Raji (cell line): ENCODE measurements at regions not wholly inside any gene's neighbourhood (a gene's known extent, or its start where the extent isn't known, plus 50 kb on each side); places are given as distances from the start of the nearest gene placed in this dataset.

Source experiments
- POLR2A ChIP-seq: IDR thresholded peaks from 2 replicates; pipeline ENCODE4 v1.6.1; 2011; ENCODE audit warnings: low read depth, low read length, control low read depth; ENCODE audit not compliant: insufficient read depth

DNA sequence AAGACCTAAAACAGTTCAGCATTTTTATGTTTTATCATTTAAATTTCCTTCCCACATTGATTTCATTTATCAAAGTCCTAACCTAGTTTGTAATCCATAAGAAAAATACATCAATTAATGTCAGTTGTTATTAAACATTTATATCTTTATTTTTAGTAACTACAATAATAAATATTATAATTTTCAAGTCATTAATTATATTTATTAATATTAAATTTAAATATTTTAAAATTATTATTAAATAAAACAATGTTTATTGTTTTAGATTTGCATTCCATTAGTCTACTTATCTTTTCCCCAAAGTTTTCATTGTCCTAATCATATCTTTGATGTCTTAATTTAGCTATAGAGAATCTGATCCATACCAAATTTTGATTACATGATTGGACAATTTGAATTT lies 368.9 kb downstream of the PLA2G4A start:
- TF ChIP-seq POLR2A = no peak

DNA sequence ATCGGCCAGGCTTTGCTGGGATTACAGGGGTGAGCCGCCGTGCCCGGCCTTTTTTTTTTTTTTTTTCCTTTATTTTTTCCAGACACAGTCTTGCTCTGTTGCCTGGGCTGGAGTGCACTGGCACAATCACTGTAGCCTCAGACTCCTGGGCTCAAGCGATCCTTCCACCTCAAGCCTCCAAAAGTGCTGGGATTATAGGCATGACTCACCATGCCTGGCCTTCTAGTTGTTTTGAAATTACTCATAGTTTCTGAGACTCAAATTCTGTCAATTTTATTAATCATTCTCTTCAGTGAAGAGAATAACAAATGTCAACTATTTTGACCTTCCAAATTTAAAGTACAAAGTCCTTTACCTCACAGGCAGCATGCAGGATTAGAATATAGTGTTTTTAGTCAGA lies 374.5 kb downstream of the PLA2G4A start:
- TF ChIP-seq POLR2A = no peak

DNA sequence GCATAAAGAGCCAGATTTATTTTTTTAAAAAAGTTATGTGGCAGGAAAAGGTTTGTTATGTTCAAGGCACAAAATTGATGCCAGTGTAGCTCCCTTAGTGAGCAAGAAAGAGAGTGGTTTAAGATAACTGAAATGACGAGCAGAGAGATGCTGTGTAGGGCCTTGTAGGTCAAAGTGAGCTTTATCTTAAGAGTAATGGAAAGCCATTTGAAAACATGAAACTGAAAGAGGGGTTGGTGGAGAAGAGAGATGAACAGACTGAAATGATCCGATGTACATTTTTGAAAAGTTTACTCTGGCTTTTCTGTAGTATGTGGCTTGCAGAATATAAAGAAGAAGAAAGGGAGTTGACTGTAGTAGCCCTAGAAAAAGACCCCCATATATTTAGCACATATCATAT lies 383.6 kb downstream of the PLA2G4A start:
- TF ChIP-seq POLR2A = no peak

DNA sequence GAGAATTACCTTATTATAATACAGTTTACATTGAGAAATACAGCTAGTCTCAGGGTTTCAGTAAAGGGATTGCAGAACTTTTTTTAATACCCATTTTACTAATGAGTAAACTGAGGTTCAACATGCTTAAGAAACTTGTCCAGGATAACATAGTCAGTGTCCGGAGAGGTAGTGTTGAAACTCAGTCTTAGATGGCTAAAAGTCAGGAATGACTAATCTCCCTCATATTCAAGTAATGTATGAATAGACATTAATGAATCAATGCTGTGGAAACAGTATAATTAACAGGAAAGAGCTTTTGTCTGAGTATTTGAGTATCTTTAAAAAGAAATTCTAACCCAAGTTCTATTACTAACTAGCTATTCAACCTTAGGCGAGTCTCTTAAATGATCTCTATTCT lies 397.6 kb downstream of the PLA2G4A start:
- no peak for TF ChIP-seq POLR2A

DNA sequence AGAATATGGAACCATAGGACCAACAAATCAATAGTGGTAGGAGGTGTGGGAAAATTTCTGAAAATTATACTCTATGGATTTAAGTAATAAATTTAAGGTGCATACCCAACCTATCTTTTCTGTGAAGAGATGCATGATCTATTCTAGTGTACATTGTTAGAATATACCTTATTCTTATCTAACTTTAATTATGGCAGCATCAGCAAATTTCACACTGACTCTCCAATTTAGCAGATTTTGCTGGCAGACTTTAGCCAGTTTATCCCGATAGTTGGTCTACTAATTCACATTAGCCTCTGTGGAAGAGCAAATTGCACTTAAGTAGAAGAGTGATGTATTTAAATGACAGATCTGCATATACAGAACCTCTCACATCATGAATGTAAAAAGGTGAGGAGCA lies 400.0 kb downstream of the PLA2G4A start:
- TF ChIP-seq POLR2A = no peak

DNA sequence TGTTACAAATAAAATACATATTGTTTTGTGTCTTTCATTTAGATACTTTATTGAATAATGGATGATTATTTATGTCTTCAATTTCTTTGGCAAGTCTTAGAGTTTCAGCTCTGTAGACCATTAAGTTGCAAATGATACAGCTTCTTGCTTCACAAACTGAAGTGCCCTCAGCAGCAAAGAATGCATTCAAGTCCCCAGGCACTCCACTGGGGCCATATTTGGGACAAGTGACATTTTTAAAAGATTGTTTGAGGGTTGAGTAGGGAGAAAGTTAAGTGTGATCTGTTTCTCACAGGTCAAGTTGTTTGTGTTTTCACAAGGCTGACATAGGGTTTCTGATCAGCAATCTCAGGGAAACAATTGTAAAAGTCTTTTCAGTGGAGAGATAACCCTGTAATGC lies 400.7 kb downstream of the PLA2G4A start:
- no peak for TF ChIP-seq POLR2A

DNA sequence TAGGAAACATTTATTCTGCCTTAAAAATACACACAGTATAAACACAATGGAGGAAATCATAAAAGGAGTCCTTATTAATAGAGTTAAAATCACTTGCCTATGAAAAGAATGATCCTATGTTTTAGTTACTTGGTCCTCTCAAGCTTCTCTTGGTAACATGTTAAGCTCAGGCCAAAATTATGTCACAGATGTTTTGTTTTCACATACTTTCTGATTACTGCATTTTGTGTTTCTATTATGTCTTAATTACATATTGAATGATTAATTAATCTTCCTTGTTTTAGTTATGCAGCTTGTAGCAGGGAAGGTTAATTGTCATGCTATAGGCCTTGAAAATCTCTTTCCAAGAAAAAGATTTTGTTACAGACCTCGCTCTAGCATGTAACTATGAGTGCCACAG lies 406.0 kb downstream of the PLA2G4A start:
- no peak for TF ChIP-seq POLR2A

DNA sequence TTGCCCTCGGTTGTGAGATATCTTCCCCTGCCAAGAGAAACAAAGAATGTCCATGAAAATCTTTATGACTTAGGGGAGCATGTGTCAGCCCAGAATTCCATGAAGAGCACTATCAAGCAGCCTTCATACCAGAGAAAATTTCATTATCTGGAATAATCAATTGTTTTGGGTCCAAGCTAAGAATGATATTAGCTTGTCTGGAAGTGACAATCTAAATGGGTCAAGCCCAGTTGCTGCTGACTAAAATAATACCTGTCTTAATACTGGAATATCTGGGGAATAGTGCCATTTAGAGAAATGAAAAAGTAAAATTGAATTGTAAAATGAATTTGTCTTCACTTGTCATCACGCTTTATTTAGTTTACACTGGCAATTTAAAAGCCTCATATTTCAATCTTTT lies 407.4 kb downstream of the PLA2G4A start:
- no peak for TF ChIP-seq POLR2A

DNA sequence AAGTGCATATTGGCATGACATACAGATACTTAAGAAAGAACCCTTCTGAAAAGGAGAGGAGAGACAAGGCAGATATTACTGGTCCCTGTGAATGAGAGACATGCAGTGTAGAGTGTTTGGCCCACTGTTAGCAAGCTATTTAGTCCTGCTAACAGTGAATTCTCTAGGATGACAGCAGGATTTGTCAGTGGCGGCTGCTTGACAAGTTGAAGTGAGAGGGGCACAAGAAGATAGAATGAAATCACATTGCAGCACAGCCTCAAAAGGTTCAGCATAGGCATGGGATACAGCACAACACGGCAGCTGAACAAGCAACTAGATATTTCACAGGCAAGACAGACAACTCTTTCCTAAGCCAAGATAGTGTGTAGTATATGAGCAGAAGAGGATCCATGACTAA lies 407.9 kb downstream of the PLA2G4A start:
- TF ChIP-seq POLR2A = no peak

DNA sequence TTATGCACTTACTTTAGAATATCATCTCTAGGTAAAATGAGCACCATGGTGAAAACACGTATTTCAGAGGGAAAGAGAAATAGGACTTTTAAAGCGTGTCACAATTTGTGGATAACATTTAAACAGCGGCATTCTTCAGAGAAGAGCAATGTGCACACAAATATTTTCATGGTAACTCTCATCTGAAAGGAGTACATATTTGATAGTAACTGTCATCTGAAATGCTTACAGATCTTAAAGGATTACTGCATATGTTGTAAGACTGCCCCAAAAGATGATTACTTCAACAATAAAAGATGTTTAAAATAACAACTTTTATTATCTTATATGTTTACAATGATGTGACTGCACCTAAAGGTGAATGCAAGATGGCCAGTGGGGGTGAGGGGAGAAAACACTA lies 408.8 kb downstream of the PLA2G4A start:
- no peak for TF ChIP-seq POLR2A

DNA sequence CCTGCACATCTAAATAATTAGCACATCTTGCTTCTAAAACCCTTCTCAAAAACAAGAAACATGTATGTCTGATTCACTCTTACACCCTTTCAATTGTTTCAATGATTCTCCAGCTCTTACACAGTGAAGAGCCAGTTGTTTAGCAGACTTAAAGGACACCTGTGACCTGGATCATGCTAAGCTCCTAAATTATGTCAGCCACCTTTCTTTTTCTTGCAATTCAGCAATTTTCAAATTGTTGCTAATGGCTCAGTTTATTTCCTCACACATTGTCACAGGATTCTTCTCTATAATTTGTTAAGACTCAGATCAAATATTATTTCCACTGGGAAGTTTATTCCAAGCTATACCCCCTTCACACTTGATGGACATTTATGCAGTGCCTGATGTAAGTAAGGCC lies 413.2 kb downstream of the PLA2G4A start:
- no peak for TF ChIP-seq POLR2A

DNA sequence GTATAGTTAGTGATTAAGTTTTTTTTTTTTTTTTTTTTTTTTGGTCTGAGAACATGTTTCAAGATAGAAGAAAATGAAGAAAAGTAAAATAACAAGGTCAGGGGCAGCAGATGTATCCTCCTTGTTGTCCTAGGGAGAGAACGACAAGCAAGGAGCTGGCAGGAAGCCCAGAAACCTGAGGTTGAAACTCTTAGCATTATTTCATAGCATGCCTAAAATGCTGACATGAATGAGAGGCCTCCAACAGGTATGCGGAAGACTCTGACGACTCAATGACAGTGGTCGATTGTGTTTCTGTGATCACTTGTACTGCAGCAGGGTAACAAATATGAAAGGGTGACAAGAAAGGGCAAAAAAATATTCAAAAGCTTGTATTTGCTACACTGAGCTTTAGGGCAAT lies 415.9 kb downstream of the PLA2G4A start:
- TF ChIP-seq POLR2A = no peak

DNA sequence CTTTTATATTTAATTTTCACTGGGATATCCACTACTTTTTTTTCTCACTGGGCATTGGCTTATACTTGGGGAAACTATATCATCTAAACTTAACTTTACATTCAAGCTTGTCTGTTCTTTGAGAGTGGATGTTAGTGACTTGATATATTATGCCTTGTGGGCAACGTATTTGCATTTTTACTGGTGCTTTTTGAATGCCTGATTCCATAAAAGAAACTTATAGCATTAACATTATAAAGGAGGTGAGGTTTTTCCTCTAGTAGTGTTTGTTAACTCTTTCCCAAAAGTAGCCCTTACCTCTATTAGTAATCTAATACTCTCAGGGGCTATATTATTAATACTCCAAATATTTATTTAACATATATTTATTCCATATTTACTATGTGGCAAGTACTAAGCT lies 416.5 kb downstream of the PLA2G4A start:
- no peak for TF ChIP-seq POLR2A

DNA sequence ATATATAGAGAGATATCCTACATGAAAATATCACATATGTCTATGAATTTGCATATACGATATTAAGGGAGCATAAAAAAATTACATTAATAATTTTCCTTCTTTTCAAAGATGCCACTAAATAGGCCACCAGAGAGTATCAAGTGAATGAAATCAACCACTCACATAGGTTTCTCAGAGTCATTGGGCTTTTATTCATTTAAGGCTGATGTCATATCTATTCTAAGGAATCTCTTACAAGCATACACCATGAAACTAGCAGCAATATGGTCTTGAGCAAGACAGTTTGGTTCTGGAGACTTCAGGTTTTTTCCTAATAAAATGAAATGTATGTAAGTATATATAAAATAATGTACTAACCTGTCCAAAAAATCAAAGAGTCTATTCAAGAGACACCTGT lies 420.4 kb downstream of the PLA2G4A start:
- TF ChIP-seq POLR2A = no peak

DNA sequence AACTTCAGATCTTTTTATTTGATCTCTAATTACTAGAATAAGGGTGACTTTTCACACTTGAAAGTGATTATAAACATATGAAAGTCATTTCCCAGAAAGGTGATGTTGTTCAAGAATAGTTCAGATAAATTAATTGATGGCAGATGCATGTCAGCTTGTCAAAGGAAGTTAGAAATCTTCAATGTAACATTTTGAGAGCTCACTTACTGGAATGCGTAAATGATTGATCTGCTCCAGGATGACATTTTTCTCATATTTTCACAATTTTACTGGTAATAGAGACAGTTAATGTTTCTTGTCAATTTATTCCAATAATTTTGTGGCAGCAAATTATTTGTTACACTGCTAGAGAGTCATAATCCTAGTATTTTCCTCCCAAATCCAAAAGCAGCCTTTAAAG lies 424.2 kb downstream of the PLA2G4A start:
- no peak for TF ChIP-seq POLR2A

DNA sequence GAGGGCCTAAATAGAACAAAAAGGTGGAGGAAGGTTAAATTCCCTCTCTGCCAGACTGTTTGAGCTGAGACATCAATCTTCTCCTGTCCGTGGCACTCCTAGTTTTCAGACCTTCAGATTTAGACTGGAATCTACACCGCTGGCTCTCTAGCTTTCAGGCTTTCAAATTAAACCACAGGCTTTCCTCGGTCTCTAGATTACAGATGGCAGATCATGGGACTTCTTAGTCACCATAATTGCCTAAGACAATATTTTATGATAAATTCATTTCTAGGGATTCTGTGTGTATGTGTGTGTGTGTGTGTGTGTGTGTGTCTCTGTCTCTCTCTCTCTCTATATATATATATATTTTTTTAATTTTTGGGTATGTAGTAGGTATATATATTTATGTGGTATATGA lies 428.7 kb downstream of the PLA2G4A start:
- TF ChIP-seq POLR2A = no peak

DNA sequence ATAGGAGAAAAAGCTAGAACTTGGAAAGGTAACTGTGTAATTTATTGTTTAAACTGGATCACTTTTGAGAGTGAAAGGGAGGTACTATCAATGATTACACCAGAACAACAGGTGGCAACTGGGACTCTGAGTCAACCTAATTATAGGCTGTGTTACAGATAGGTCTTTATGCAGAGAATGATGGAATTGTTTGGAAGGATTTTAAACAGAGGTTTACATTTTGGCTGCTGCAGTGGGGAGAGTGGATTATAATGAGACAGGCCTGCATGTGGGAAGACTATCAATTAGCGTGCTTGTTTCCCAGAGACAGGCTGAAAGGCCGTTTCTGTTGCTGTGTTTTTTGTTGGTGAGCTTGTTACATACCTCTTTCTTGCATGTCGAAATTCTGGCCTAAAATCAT lies 432.9 kb downstream of the PLA2G4A start:
- no peak for TF ChIP-seq POLR2A

DNA sequence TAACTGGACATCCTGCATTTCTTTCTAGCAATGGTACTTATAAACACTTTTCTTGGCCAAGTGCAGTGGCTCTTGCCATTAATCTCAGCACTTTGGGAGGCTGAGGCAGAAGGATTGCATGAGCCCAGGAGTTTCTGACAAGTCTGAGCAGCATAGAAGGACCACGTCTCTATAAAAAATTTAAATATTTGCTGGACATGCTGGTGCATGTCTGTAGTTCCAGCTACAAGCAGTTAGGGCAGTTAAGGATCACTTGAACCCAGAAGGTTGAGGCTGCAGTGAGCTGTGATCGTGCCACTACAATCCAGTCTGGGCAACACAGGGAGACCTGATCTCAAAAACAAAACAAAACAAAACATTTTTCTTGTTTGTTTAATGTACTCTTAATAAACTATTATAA lies 434.0 kb downstream of the PLA2G4A start:
- no peak for TF ChIP-seq POLR2A
